Hepatocyte (in vitro differentiated cells): ENCODE measurements at regions not wholly inside any gene's neighbourhood (a gene's known extent, or its start where the extent isn't known, plus 50 kb on each side); places are given as distances from the start of the nearest gene placed in this dataset.

Experiments used
- DNase-seq: peaks from one replicate; pipeline ENCODE4 v3.0.0-alpha.2; 2016; ENCODE audit warnings: low spot score
- H2AFZ ChIP-seq: fragments of 200-600 bp; sonication (generic); 2 replicates; pipeline ENCODE4 v1.6.0; 2016; ENCODE audit warnings: antibody characterized with exemption, mild to moderate bottlenecking
- H3K27ac ChIP-seq: fragments of 200-600 bp; sonication (generic); 2 replicates; pipeline ENCODE4 v1.5.1; 2016; ENCODE audit warnings: mild to moderate bottlenecking
- H3K27me3 ChIP-seq: fragments of 200-600 bp; sonication (generic); 2 replicates; pipeline ENCODE4 v1.6.1; 2016
- H3K36me3 ChIP-seq: fragments of 200-600 bp; sonication (generic); replicated peaks from 2 replicates; pipeline ENCODE4 v1.5.1; 2016; ENCODE audit warnings: low read depth; ENCODE audit not compliant: insufficient read depth
- H3K4me1 ChIP-seq: fragments of 200-600 bp; sonication (generic); 2 replicates; pipeline ENCODE4 v1.5.1; 2016; ENCODE audit warnings: mild to moderate bottlenecking, moderate library complexity; ENCODE audit not compliant: insufficient read depth
- H3K4me2 ChIP-seq: fragments of 200-600 bp; sonication (generic); 2 replicates; pipeline ENCODE4 v1.6.0; 2016
- H3K4me3 ChIP-seq: fragments of 200-600 bp; sonication (generic); 2 replicates; pipeline ENCODE4 v1.5.1; 2016; ENCODE audit warnings: mild to moderate bottlenecking
- H3K79me2 ChIP-seq: fragments of 200-600 bp; sonication (generic); 2 replicates; pipeline ENCODE4 v1.6.0; 2017; ENCODE audit warnings: mild to moderate bottlenecking
- H3K9me2 ChIP-seq: fragments of 200-600 bp; sonication (generic); replicated peaks from 2 replicates; pipeline ENCODE4 v1.6.0; 2017; ENCODE audit warnings: mild to moderate bottlenecking; ENCODE audit not compliant: insufficient read depth
- H3K9me3 ChIP-seq: fragments of 200-600 bp; sonication (generic); 2 replicates; pipeline ENCODE4 v1.5.1; 2016; ENCODE audit warnings: low read depth, mild to moderate bottlenecking
- H4K20me1 ChIP-seq: fragments of 200-600 bp; sonication (generic); 2 replicates; pipeline ENCODE4 v1.6.0; 2016; ENCODE audit warnings: mild to moderate bottlenecking; ENCODE audit not compliant: insufficient read depth, poor library complexity, severe bottlenecking
- EZH2 ChIP-seq: fragments of 200-600 bp; sonication (generic); IDR thresholded peaks from 2 replicates; pipeline ENCODE4 v1.6.1; 2016; ENCODE audit warnings: antibody characterized with exemption, mild to moderate bottlenecking, borderline replicate concordance
- EZH2phosphoT487 ChIP-seq: fragments of 200-600 bp; sonication (generic); IDR thresholded peaks from one replicate; pipeline ENCODE4 v1.6.1; 2018; ENCODE audit warnings: antibody characterized with exemption, mild to moderate bottlenecking, low read depth, moderate library complexity; ENCODE audit not compliant: unreplicated experiment, severe bottlenecking
- WGBS: methylation state at CpG from one replicate; pipeline ENCODE4 v1.1.6; 2016; ENCODE audit warnings: low lambda C conversion rate; ENCODE audit errors: missing lambda C conversion rate; 5-methylcytosine and 5-hydroxymethylcytosine counted together
- TF ChIP-seq, protein P1 (sequence below): fragments of 200-600 bp; sonication (generic); IDR thresholded peaks from 2 replicates; pipeline ENCODE4 v1.5.1; 2016; ENCODE audit warnings: antibody characterized with exemption, mild to moderate bottlenecking; ENCODE audit not compliant: poor library complexity

DNA sequence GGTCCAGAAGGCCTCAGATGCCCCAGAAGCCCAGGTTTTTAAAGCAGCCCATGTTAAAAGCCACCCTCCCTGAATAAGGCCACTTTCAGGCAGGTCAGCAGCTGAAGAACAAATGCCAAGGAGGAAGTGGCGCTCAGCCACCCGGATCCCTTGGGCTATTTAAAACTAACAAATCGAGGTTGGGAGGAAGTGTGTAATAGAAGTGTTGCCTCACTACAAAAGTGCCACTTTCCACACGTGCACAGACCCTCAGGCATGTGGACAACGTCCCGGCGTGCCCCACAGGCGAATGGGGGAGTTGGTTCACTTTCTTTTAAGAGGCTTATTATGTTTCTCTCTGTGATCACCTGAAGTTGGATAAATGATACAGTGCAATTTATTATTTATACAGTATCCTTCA is 173.8 kb upstream of the SALL3 start:
- DNase-seq, result no peak
- Histone ChIP-seq H3K79me2 (no peaks in the 10 kb centered on the region), H3K27ac (no peak overlapping the region), H3K4me3 (no peak overlapping the region), H2AFZ (no peak overlapping the region), H3K9me3 (no peaks in the 10 kb centered on the region), H3K4me1 (no peaks in the 10 kb centered on the region), H3K4me2 (no peak overlapping the region), H3K27me3 (no peaks in the 10 kb centered on the region), H4K20me1 (no peaks in the 10 kb centered on the region), H3K36me3 (no peaks in the 10 kb centered on the region), H3K9me2 (no peaks in the 10 kb centered on the region)
- no peak for TF ChIP-seq EZH2
- TF ChIP-seq, protein P1, sequence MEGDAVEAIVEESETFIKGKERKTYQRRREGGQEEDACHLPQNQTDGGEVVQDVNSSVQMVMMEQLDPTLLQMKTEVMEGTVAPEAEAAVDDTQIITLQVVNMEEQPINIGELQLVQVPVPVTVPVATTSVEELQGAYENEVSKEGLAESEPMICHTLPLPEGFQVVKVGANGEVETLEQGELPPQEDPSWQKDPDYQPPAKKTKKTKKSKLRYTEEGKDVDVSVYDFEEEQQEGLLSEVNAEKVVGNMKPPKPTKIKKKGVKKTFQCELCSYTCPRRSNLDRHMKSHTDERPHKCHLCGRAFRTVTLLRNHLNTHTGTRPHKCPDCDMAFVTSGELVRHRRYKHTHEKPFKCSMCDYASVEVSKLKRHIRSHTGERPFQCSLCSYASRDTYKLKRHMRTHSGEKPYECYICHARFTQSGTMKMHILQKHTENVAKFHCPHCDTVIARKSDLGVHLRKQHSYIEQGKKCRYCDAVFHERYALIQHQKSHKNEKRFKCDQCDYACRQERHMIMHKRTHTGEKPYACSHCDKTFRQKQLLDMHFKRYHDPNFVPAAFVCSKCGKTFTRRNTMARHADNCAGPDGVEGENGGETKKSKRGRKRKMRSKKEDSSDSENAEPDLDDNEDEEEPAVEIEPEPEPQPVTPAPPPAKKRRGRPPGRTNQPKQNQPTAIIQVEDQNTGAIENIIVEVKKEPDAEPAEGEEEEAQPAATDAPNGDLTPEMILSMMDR, result no peak
- no peak for TF ChIP-seq EZH2phosphoT487
- 83% methylated on average over 8 of the region's 8 CpGs for WGBS

DNA sequence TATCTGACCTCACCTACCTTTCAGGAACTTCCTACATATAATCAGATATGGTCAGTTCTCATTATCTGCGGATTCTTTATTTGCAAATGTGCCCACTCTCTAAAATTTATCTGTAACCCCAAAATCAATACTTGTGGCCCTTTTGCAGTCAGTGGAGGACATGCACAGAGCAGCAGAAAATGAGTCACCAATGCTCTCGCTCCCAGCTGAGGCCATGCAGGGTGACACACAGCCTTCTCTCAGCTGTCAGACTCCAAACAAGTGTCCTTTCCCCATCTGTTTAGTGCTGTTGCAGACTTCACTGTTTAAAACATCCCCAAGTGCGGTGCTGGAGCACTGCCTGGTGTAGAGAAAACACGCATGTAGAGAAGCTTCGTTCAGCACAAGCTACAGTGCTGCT is 171.9 kb upstream of the SALL3 start:
- Histone ChIP-seq H3K4me3 (no peak overlapping the region), H3K9me2 (no peaks in the 10 kb centered on the region), H4K20me1 (no peaks in the 10 kb centered on the region), H3K79me2 (no peaks in the 10 kb centered on the region), H3K4me1 (no peaks in the 10 kb centered on the region), H3K4me2 (no peak overlapping the region), H3K27me3 (no peaks in the 10 kb centered on the region), H3K27ac (no peak overlapping the region), H2AFZ (no peak overlapping the region), H3K9me3 (no peaks in the 10 kb centered on the region), H3K36me3 (no peaks in the 10 kb centered on the region)
- WGBS, result 86% methylated on average over 5 of the region's 5 CpGs
- TF ChIP-seq EZH2phosphoT487 (no peak), EZH2 (no peak)
- TF ChIP-seq, protein P1, result no peak
- no peak for DNase-seq

DNA sequence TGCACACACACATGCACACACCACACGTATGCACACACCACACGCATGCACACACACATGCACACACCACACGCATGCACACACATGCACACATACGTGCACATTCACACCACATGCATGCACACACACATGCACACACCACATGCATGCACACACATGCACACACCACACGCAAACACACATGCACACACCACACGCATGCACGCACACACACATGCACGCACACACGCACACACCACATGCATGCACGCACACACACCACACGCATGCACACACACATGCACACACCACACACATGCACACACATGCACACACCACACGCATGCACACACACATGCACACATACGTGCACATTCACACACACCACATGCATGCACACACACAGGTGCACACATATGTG is 169.8 kb upstream of the SALL3 start:
- Histone ChIP-seq H3K79me2 (no peaks in the 10 kb centered on the region), H3K36me3 (no peaks in the 10 kb centered on the region), H4K20me1 (no peaks in the 10 kb centered on the region), H3K9me2 (no peaks in the 10 kb centered on the region), H3K4me1 (peaks cover 6% of the 10 kb centered on the region), H2AFZ (no peak overlapping the region), H3K27ac (no peak overlapping the region), H3K9me3 (no peaks in the 10 kb centered on the region), H3K27me3 (no peaks in the 10 kb centered on the region), H3K4me3 (no peak overlapping the region), H3K4me2 (no peak overlapping the region)
- 97% methylated on average over 11 of the region's 13 CpGs for WGBS
- no peak for DNase-seq
- TF ChIP-seq EZH2phosphoT487, result no peak
- TF ChIP-seq, protein P1, result no peak
- TF ChIP-seq EZH2, result no peak

DNA sequence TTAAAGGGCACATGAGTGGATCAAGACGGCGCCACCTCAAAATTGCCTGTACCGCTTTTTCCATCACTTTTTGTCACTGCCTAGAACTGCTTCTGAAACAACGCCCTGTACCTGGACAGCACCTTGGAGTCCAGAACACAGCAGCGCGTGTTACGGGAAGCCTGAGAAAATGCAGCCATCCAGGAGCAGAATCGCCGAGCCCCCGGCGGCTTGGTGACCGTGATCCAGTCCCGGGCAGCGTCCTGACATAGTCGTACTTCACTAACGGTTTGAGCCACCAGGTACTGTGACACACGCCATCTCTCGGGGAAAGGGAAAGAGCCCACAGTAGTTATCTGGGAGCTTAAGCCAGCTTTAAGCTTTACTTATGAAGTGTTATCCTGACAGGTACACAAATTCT is 168.9 kb upstream of the SALL3 start:
- H3K9me2 ChIP-seq, result no peaks in the 10 kb centered on the region
- 91% methylated on average over 18 of the region's 18 CpGs for WGBS
- H3K4me3 ChIP-seq, result no peak overlapping the region
- no peaks in the 10 kb centered on the region for H3K9me3 ChIP-seq
- TF ChIP-seq EZH2phosphoT487 (no peak), EZH2 (no peak)
- TF ChIP-seq, protein P1, result no peak
- no peak for DNase-seq
- H3K79me2 ChIP-seq, result no peaks in the 10 kb centered on the region
- H4K20me1 ChIP-seq, result no peaks in the 10 kb centered on the region
- no peaks in the 10 kb centered on the region for H3K27me3 ChIP-seq
- no peaks in the 10 kb centered on the region for H3K36me3 ChIP-seq
- H3K4me1 ChIP-seq, result peaks cover 10% of the 10 kb centered on the region
- H3K4me2 ChIP-seq, result no peak overlapping the region
- H3K27ac ChIP-seq, result no peak overlapping the region
- H2AFZ ChIP-seq, result no peak overlapping the region
